DMS 273 treated with DMSO at 0.1 percent for 48 hours (cell line): ENCODE measurements at regions not wholly inside any gene's neighbourhood (a gene's known extent, or its start where the extent isn't known, plus 50 kb on each side); places are given as distances from the start of the nearest gene placed in this dataset.
"Not testable (repeated sequence)": the region's sequence is repeated elsewhere in the genome, so short reads cannot be mapped to it uniquely, and the experiment has no call there.

Source experiments
- DNase-seq: peaks from one replicate; lab custom pipeline; 2025; lab: John Stamatoyannopoulos, UW

GRCh38 chr20:51958099-51959065, 156.1 kb upstream of the SALL4 start:
- DNase-seq, result no peak

- no peak for DNase-seq
These were observed 153.4 kb upstream of the SALL4 start for GRCh38 chr20:51955756-51956155.

- DNase-seq, result no peak
These were observed 151.5 kb upstream of the SALL4 start for GRCh38 chr20:51953731-51954340.

GRCh38 chr20:51950926-51951325, 148.6 kb upstream of the SALL4 start:
- DNase-seq, result no peak

- DNase-seq, result no peak
These were observed 144.3 kb upstream of the SALL4 start for GRCh38 chr20:51946586-51946985.

GRCh38 chr20:51945881-51946280, 143.6 kb upstream of the SALL4 start:
- no peak for DNase-seq

- DNase-seq, result no peak
These were observed 142.9 kb upstream of the SALL4 start for GRCh38 chr20:51945177-51945576.

- no peak for DNase-seq
These were observed 141.4 kb upstream of the SALL4 start for GRCh38 chr20:51943761-51944160.

GRCh38 chr20:51943326-51943725, 141.0 kb upstream of the SALL4 start:
- DNase-seq, result not testable (repeated sequence)

GRCh38 chr20:51941503-51941902, 139.2 kb upstream of the SALL4 start:
- no peak for DNase-seq

- no peak for DNase-seq
These were observed 136.9 kb upstream of the SALL4 start for GRCh38 chr20:51939259-51939585.

GRCh38 chr20:51938559-51939258, 136.4 kb upstream of the SALL4 start:
- no peak for DNase-seq

GRCh38 chr20:51937779-51938178, 135.5 kb upstream of the SALL4 start:
- DNase-seq, result no peak

- DNase-seq, result no peak
These were observed 134.1 kb upstream of the SALL4 start for GRCh38 chr20:51936377-51936776.

GRCh38 chr20:51935003-51935358, 132.7 kb upstream of the SALL4 start:
- no peak for DNase-seq

GRCh38 chr20:51934301-51935002, 132.1 kb upstream of the SALL4 start:
- no peak for DNase-seq

- DNase-seq, result no peak
These were observed 129.1 kb upstream of the SALL4 start for GRCh38 chr20:51931371-51931781.

- peak; percentile 11 for DNase-seq
These were observed 128.5 kb upstream of the SALL4 start for GRCh38 chr20:51930775-51931174.

GRCh38 chr20:51928931-51929330, 126.6 kb upstream of the SALL4 start:
- DNase-seq, result no peak

GRCh38 chr20:51927970-51928369, 125.6 kb upstream of the SALL4 start:
- DNase-seq, result not testable (repeated sequence)

GRCh38 chr20:51926670-51927305, 124.5 kb upstream of the SALL4 start:
- no peak for DNase-seq

GRCh38 chr20:51924509-51924908, 122.2 kb upstream of the SALL4 start:
- DNase-seq, result no peak
